ENCODE measurements at regions not wholly inside any gene's neighbourhood (a gene's known extent, or its start where the extent isn't known, plus 50 kb on each side); places are given as distances from the start of the nearest gene placed in this dataset.

DNA sequence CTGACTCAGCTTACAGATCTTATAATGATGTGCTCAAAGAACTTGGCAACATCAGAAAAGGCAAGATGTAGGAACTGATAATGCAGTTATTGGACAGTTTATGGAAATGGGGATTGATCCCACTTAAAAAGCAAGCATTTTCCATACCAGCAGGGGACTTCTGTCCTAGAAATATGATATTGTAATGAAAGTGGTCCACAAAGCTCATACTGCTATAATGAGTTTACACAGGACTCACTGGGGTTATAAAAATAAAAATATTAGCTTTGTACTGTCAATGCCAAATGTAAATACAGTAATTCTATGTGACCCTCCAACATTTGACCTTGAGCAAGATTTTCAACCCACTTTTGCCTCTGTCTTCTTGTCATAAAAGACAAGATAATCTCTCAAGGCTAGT is 145.5 kb upstream of the SEM1 start:
- TF ChIP-seq RAD21 (IDR thresholded peaks at IDR 0.05; ENCODE audit: low read depth) (no peak), POLR2A (IDR thresholded peaks at IDR 0.05; ENCODE audit: borderline replicate concordance, extremely low read depth, insufficient read depth, insufficient read length) (no peak), EGR1 (IDR thresholded peaks at IDR 0.05; ENCODE audit: low read depth) (no peak), CTCF (IDR thresholded peaks at IDR 0.05 in 2 of 3, conservative IDR thresholded peaks at IDR 0.05 in 1 of 3; ENCODE audit: borderline replicate concordance in 1 of 3, insufficient read depth in 1 of 3, low read depth in 2 of 3, low read length in 2 of 3) (no peak), SIN3A (IDR thresholded peaks at IDR 0.05; ENCODE audit: low read depth) (no peak), EZH2 (IDR thresholded peaks at IDR 0.05) (no peak), SRF (IDR thresholded peaks at IDR 0.05; ENCODE audit: low read depth) (no peak), POLR2AphosphoS5 (IDR thresholded peaks at IDR 0.05; ENCODE audit: low read depth, low read length) (no peak), EZH2phosphoT487 (IDR thresholded peaks at IDR 0.05; ENCODE audit: borderline replicate concordance) (no peak), YY1 (IDR thresholded peaks at IDR 0.05; ENCODE audit: extremely low read depth, insufficient replicate concordance, low read depth, low read length) (no peak)
- TF ChIP-seq, protein P1, sequence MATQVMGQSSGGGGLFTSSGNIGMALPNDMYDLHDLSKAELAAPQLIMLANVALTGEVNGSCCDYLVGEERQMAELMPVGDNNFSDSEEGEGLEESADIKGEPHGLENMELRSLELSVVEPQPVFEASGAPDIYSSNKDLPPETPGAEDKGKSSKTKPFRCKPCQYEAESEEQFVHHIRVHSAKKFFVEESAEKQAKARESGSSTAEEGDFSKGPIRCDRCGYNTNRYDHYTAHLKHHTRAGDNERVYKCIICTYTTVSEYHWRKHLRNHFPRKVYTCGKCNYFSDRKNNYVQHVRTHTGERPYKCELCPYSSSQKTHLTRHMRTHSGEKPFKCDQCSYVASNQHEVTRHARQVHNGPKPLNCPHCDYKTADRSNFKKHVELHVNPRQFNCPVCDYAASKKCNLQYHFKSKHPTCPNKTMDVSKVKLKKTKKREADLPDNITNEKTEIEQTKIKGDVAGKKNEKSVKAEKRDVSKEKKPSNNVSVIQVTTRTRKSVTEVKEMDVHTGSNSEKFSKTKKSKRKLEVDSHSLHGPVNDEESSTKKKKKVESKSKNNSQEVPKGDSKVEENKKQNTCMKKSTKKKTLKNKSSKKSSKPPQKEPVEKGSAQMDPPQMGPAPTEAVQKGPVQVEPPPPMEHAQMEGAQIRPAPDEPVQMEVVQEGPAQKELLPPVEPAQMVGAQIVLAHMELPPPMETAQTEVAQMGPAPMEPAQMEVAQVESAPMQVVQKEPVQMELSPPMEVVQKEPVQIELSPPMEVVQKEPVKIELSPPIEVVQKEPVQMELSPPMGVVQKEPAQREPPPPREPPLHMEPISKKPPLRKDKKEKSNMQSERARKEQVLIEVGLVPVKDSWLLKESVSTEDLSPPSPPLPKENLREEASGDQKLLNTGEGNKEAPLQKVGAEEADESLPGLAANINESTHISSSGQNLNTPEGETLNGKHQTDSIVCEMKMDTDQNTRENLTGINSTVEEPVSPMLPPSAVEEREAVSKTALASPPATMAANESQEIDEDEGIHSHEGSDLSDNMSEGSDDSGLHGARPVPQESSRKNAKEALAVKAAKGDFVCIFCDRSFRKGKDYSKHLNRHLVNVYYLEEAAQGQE (IDR thresholded peaks at IDR 0.05; ENCODE audit: low read depth): no peak
- TF ChIP-seq, protein P2, sequence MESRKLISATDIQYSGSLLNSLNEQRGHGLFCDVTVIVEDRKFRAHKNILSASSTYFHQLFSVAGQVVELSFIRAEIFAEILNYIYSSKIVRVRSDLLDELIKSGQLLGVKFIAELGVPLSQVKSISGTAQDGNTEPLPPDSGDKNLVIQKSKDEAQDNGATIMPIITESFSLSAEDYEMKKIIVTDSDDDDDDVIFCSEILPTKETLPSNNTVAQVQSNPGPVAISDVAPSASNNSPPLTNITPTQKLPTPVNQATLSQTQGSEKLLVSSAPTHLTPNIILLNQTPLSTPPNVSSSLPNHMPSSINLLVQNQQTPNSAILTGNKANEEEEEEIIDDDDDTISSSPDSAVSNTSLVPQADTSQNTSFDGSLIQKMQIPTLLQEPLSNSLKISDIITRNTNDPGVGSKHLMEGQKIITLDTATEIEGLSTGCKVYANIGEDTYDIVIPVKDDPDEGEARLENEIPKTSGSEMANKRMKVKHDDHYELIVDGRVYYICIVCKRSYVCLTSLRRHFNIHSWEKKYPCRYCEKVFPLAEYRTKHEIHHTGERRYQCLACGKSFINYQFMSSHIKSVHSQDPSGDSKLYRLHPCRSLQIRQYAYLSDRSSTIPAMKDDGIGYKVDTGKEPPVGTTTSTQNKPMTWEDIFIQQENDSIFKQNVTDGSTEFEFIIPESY (IDR thresholded peaks at IDR 0.05; ENCODE audit: extremely low read depth, insufficient replicate concordance, low read length): no peak
- TF ChIP-seq, protein P3, sequence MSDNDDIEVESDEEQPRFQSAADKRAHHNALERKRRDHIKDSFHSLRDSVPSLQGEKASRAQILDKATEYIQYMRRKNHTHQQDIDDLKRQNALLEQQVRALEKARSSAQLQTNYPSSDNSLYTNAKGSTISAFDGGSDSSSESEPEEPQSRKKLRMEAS (IDR thresholded peaks at IDR 0.05): no peak
